NAMALWA (cell line): ENCODE measurements at regions not wholly inside any gene's neighbourhood (a gene's known extent, or its start where the extent isn't known, plus 50 kb on each side); places are given as distances from the start of the nearest gene placed in this dataset.
"Not testable (repeated sequence)": the region's sequence is repeated elsewhere in the genome, so short reads cannot be mapped to it uniquely, and the experiment has no call there.

Source experiments
- DNase-seq: peaks from one replicate; pipeline ENCODE4 v3.0.0-alpha.2; 2015; ENCODE audit warnings: low spot score

DNA sequence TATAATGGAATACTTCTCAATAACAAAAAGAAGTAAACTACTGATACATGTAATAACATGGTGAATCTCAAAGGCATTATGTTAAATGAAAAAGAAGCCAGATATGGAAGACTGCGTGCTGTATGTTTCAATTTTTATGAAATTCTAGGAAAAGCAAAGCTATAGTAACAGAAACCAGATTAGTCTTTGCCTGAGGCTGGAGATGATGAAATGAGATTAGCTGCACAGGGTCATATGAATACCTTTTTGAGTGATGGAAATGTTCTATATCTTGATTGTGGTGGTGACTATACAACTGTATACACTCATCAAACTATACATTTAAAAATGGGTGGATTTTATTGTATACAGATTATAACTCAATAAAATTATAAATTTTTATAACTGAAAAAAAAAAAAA is 113.5 kb downstream of the TMEM30B start:
- no peak for DNase-seq

GRCh38 chr14:61160798-61161197 is 120.3 kb downstream of the TMEM30B start:
- peak; percentile 47 for DNase-seq

DNA sequence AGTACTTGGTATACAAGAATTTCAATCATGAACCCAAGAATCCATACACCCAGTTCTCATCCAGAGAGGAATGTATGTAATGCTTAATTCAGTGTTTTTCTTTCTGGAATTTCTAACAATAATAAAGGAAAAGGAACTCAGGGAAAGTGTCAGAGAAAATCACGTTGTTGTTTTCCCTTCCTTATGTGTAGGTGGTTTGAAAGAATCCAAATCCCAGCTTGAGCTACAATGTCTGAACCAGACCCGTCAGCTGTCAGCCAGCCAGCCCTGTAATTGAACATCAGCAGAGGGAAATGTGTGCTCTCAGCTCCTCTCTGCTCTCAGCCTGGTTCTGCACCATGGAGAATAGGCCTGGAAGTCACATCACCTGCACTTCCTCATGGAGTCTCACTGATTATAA is 126.5 kb downstream of the TMEM30B start:
- DNase-seq: no peak

GRCh38 chr14:61153914-61154545 is 127.1 kb downstream of the TMEM30B start:
- no peak for DNase-seq

DNA sequence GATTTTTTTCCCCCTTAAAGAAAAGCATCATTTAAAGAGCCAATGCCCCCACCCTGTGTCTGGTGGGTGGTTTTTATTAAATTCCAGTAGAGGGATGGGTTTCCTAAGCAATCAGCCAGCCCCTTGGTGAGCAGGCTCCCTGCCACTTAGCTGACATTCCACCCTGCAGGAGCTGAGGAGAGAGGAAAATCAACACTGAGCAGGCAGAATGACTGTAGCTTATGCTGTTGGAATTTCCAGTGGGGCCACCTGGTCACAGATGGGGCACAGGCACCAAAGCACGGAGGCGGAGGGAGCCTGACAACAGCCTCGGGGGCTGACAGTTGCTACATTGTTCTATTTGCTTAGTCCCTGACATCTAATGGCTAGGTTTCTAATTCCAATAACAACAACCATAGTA is 127.7 kb downstream of the TMEM30B start:
- DNase-seq: no peak

GRCh38 chr14:61152851-61153364 is 128.2 kb downstream of the TMEM30B start:
- no peak for DNase-seq

DNA sequence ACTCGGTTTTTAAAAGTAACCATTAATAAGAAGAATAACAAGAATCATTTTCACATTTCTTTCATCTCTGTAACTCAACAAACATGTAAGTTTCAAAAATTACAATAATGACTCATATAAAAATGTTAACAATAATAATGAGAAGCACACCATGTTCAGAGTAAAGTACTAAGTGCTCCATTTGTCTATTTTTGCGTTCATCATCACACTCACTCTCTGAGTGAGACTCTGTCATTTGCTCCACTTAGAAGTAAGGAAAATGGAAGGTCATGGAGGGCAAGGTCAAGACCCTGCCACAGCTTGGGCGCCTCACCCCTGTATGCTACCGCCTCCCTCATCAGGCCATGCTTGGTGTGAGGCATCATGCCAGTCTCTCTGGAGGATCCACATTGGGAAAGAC is 129.9 kb downstream of the TMEM30B start:
- no peak for DNase-seq

- no peak for DNase-seq
Measured at GRCh38 chr14:61150851-61151250, 130.3 kb downstream of the TMEM30B start.

DNA sequence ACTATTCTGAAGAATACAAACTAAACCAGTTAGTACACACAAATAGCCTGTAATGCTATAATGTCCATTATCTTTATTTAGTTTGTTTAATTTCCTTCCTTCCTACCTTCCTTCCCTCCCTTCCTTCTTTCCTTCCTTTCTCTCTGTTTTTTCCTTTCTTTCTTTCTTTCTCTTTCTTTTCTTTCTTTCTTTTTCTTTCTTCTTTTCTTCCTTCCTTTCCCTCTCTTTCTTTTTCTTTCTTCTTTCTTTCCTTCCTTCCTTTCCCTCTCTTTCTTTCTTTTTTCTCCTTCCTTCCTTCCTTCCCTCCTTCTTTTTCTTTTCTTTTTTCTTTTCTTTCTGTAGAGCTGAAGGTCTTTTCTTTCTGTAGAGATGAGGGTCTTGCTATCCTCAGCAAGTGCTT is 131.2 kb downstream of the TMEM30B start:
- DNase-seq: no peak

GRCh38 chr14:61148742-61149350 is 132.3 kb downstream of the TMEM30B start:
- no peak for DNase-seq

GRCh38 chr14:61147831-61148549 is 133.1 kb downstream of the TMEM30B start:
- no peak for DNase-seq

- no peak for DNase-seq
Measured at GRCh38 chr14:61147381-61147821, 133.7 kb downstream of the TMEM30B start.

DNA sequence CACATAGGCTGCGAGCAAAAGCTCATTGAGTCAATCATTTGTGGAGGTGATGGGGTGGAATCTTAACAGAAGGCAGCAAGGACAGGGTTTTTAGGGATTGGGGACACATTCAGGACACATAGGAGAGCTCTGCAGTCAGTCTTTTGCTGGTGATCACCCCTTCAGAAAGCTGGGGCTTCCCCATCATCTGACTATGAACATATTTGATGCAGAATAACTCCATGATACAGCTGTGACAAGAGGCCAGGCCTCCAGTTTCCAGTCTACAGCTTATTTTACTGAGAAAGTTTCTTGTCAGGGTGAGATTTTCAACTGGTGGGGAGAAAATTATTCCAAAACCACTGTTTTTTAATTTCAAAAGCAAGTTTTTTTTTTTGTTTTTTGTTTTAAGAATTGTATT is 134.2 kb downstream of the TMEM30B start:
- no peak for DNase-seq

DNA sequence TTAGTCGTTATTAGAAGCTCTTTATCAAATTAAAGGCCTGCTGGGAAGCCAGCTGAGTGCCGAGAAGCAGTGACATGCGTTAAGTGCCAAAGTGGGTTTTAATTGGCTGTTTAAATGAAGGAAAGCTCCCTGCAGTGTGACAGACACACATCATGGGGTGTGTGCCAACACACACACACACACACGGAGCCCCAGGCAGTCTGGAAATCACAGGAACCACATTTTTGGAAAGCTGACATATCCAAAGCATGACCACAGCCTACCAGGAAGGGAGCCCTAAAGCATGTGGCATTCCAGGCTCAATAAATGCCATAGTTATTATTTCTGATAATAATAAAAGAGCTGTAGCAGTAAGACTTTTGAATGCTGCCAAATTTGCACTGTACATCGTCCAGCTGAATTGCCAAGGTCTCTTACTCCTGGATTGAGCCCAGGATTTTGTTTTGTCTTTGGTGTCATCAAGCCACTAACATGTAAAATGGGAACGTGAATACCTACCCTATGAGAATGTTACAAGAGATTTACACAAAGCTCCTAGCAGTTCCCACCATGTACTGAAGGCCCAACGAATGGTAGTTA is 135.1 kb downstream of the TMEM30B start:
- no peak for DNase-seq

GRCh38 chr14:61145034-61145902 is 135.9 kb downstream of the TMEM30B start:
- DNase-seq: no peak

DNA sequence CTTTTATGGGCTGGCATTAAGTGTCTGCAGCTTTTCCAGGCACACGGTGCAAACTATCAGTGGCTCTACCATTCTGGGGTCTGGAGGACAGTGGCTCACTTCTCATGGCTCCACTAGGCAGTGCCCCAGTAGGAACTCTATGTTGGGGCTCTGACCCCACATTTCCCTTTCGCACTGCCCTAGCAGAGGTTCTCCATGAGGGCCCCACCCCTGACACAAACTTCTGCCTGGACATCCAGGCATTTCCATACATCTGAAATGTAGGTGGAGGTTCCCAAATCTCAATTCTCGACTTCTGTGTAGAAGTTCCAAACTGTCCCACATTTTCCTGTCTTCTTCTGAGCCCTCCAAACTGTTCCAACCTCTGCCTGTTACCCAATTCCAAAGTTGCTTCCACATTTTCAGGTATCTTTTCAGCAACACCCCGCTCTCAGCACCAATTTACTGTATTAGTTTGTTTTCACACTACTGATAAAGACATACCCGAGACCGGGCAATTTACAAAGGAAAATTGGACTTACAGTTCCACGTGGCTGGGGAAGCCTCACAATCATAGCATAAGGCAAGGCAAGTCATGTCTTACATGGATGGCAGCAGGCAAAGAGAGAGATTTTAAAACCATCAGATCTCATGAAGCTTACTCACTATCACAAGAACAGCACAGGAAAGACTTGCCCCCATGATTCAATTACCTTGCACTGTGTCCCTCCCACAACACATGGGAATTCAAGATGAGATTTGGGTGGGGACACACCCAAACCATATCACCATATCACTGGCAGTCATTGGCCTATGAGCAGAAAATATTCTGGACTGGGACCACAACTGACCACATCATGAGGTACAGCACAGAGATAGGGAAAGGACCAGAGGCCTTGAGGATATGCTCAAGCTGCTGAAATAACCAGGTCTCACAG is 136.8 kb downstream of the TMEM30B start:
- DNase-seq: not testable (repeated sequence)

GRCh38 chr14:61140872-61141271 is 140.3 kb downstream of the TMEM30B start:
- no peak for DNase-seq

- no peak for DNase-seq
Measured at GRCh38 chr14:61140271-61140670, 140.9 kb downstream of the TMEM30B start.

DNA sequence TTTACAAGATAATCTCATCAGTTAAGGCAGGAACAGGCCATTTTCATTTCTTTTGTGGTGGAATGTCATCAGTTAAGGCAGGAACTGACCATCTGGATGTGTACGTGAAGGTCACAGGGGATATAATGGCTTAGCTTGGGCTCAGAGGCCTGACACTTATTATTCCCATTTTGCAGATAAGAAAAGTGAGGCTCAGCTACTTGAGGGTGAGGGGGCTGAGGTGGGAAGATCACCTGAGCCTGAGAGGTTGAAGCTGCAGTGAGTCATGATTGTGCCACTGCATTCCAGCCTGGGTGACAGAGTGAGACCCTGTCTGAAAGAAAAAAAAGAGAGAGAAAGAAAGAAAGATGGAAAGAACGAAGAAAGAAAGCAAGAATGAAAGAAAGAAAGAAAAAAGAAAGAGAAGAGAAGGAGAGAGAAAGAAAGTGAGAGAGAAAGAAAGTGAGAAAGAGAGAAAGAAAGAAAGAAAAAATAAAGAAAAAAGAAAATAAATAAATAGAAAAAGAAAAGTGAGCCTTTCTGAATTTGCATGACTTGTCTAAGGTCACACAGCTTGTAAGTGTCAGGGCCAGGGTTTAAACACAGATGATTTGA is 142.0 kb downstream of the TMEM30B start:
- no peak for DNase-seq

GRCh38 chr14:61132894-61133293 is 148.2 kb downstream of the TMEM30B start:
- no peak for DNase-seq
